HG03103 (cell line): ENCODE measurements at regions not wholly inside any gene's neighbourhood (a gene's known extent, or its start where the extent isn't known, plus 50 kb on each side); places are given as distances from the start of the nearest gene placed in this dataset.
"Not testable (repeated sequence)": the region's sequence is repeated elsewhere in the genome, so short reads cannot be mapped to it uniquely, and the experiment has no call there.

ENCODE experiments used
- ATAC-seq: cut with Tn5 transposase; IDR thresholded peaks from one replicate; pipeline ENCODE4 v1.9.1; 2021; ENCODE audit warnings: low read depth; ENCODE audit not compliant: unreplicated experiment

- no peak for ATAC-seq
Measured at GRCh38 chr10:7108141-7108540, 302.7 kb downstream of the SFMBT2 start.

GRCh38 chr10:7107285-7107684, 303.5 kb downstream of the SFMBT2 start:
- no peak for ATAC-seq

- ATAC-seq = not testable (repeated sequence)
Measured at GRCh38 chr10:7104379-7104778, 306.5 kb downstream of the SFMBT2 start.

- ATAC-seq = peak; percentile 85
Measured at GRCh38 chr10:7102557-7103349, 308.1 kb downstream of the SFMBT2 start.

GRCh38 chr10:7102084-7102483, 308.8 kb downstream of the SFMBT2 start:
- ATAC-seq = no peak

- ATAC-seq = no peak
Measured at GRCh38 chr10:7101451-7101850, 309.4 kb downstream of the SFMBT2 start.

- no peak for ATAC-seq
Measured at GRCh38 chr10:7100032-7100702, 310.7 kb downstream of the SFMBT2 start.

GRCh38 chr10:7098160-7098762, 312.6 kb downstream of the SFMBT2 start:
- no peak for ATAC-seq

GRCh38 chr10:7094781-7095180, 316.1 kb downstream of the SFMBT2 start:
- no peak for ATAC-seq

GRCh38 chr10:7093368-7093767, 317.5 kb downstream of the SFMBT2 start:
- no peak for ATAC-seq

- ATAC-seq = no peak
Measured at GRCh38 chr10:7092603-7093002, 318.2 kb downstream of the SFMBT2 start.

GRCh38 chr10:7090529-7090928, 320.3 kb downstream of the SFMBT2 start:
- ATAC-seq = no peak

- no peak for ATAC-seq
Measured at GRCh38 chr10:7085913-7086589, 324.8 kb downstream of the SFMBT2 start.

- no peak for ATAC-seq
Measured at GRCh38 chr10:7085147-7085912, 325.5 kb downstream of the SFMBT2 start.

- no peak for ATAC-seq
Measured at GRCh38 chr10:7084280-7085005, 326.4 kb downstream of the SFMBT2 start.

GRCh38 chr10:7082967-7083366, 327.9 kb downstream of the SFMBT2 start:
- ATAC-seq = no peak

- ATAC-seq = no peak
Measured at GRCh38 chr10:7077880-7078279, 333.0 kb downstream of the SFMBT2 start.

GRCh38 chr10:7075851-7076250, 335.0 kb downstream of the SFMBT2 start:
- ATAC-seq = no peak

- ATAC-seq = no peak
Measured at GRCh38 chr10:7075110-7075509, 335.7 kb downstream of the SFMBT2 start.

- ATAC-seq = no peak
Measured at GRCh38 chr10:7071421-7071820, 339.4 kb downstream of the SFMBT2 start.
